ENCODE measurements at regions not wholly inside any gene's neighbourhood (a gene's known extent, or its start where the extent isn't known, plus 50 kb on each side); places are given as distances from the start of the nearest gene placed in this dataset.

GRCh38 chr14:36441283-36441682, 78.7 kb downstream of the NKX2-1 start:
- no peak for TF ChIP-seq POLR2A (IDR thresholded peaks at IDR 0.05)
- TF ChIP-seq POLR2AphosphoS5 (IDR thresholded peaks at IDR 0.05): no peak
- Histone ChIP-seq H3K27me3 (peaks cover 37% of the 10 kb centered on the region), H3K4me1 (no peaks in the 10 kb centered on the region), H3K4me3 (no peak overlapping the region), H3K36me3 (no peaks in the 10 kb centered on the region), H3K9me3 (no peaks in the 10 kb centered on the region), H3K27ac (no peak overlapping the region)
- no peak for ATAC-seq

- 30 to 56% methylated on average over 4 of the region's 4 CpGs for WGBS, 2 donors (ENCODE audit: low coverage in 1 of 2)
Measured at GRCh38 chr14:36439766-36440165, 80.3 kb downstream of the NKX2-1 start.

GRCh38 chr14:36438883-36439282, 81.1 kb downstream of the NKX2-1 start:
- Histone ChIP-seq H3K4me1 (no peaks in the 10 kb centered on the region), H3K4me3 (no peak overlapping the region), H3K36me3 (no peaks in the 10 kb centered on the region), H3K9me3 (no peaks in the 10 kb centered on the region), H3K27me3 (peaks cover 27% of the 10 kb centered on the region), H3K27ac (no peak overlapping the region)
- no peak for TF ChIP-seq CTCF (IDR thresholded peaks at IDR 0.05)
- TF ChIP-seq EP300 (IDR thresholded peaks at IDR 0.05): no peak
- no peak for TF ChIP-seq POLR2AphosphoS5 (IDR thresholded peaks at IDR 0.05)
- no peak for TF ChIP-seq POLR2A (IDR thresholded peaks at IDR 0.05)
- ATAC-seq: no peak
- WGBS, 2 donors (ENCODE audit: low coverage in 1 of 2): 65 to 68% methylated on average over 4 of the region's 4 CpGs

More at GRCh38 chr14:36439766-36440165, 80.3 kb downstream of the NKX2-1 start:
- Histone ChIP-seq H3K4me3 (no peak overlapping the region), H3K27ac (no peak overlapping the region), H3K27me3 (peaks cover 35% of the 10 kb centered on the region), H3K9me3 (no peaks in the 10 kb centered on the region), H3K36me3 (no peaks in the 10 kb centered on the region), H3K4me1 (no peaks in the 10 kb centered on the region)
- ATAC-seq: no peak
- TF ChIP-seq POLR2A (IDR thresholded peaks at IDR 0.05) (no peak), POLR2AphosphoS5 (IDR thresholded peaks at IDR 0.05) (no peak), CTCF (IDR thresholded peaks at IDR 0.05) (no peak), EP300 (IDR thresholded peaks at IDR 0.05) (no peak)

- Histone ChIP-seq H3K36me3 (no peaks in the 10 kb centered on the region), H3K27me3 (no peaks in the 10 kb centered on the region), H3K4me3 (no peak overlapping the region), H3K9me3 (no peaks in the 10 kb centered on the region), H3K4me1 (no peaks in the 10 kb centered on the region), H3K27ac (no peak overlapping the region)
- no peak for ATAC-seq
- 69 to 71% methylated on average over 4 to 5 of the region's 5 CpGs for WGBS, 2 donors (ENCODE audit: low coverage in 1 of 2)
- TF ChIP-seq EP300 (IDR thresholded peaks at IDR 0.05) (no peak), POLR2A (IDR thresholded peaks at IDR 0.05) (no peak), POLR2AphosphoS5 (IDR thresholded peaks at IDR 0.05) (no peak)
Measured at GRCh38 chr14:36430662-36431084, 89.4 kb downstream of the NKX2-1 start.

GRCh38 chr14:36430169-36430568, 89.9 kb downstream of the NKX2-1 start:
- H3K27ac ChIP-seq: no peak overlapping the region
- no peaks in the 10 kb centered on the region for H3K36me3 ChIP-seq
- no peak for TF ChIP-seq CTCF (IDR thresholded peaks at IDR 0.05)
- H3K4me1 ChIP-seq: no peaks in the 10 kb centered on the region
- WGBS, 2 donors (ENCODE audit: low coverage in 1 of 2): 37 to 52% methylated on average over 4 of the region's 4 CpGs
- no peaks in the 10 kb centered on the region for H3K27me3 ChIP-seq
- H3K4me3 ChIP-seq: no peak overlapping the region
- ATAC-seq: no peak
- H3K9me3 ChIP-seq: no peaks in the 10 kb centered on the region

GRCh38 chr14:36429692-36430091, 90.3 kb downstream of the NKX2-1 start:
- Histone ChIP-seq H3K36me3 (no peaks in the 10 kb centered on the region), H3K4me3 (no peak overlapping the region), H3K4me1 (no peaks in the 10 kb centered on the region), H3K27ac (no peak overlapping the region), H3K27me3 (no peaks in the 10 kb centered on the region), H3K9me3 (no peaks in the 10 kb centered on the region)
- WGBS, 2 donors (ENCODE audit: low coverage in 1 of 2): 81 to 90% methylated on average over 2 of the region's 2 CpGs
- TF ChIP-seq POLR2AphosphoS5 (IDR thresholded peaks at IDR 0.05) (no peak), POLR2A (IDR thresholded peaks at IDR 0.05) (no peak), EP300 (IDR thresholded peaks at IDR 0.05) (no peak), CTCF (IDR thresholded peaks at IDR 0.05) (no peak)
- ATAC-seq: no peak

All from gastroesophageal sphincter (tissue), 4 donors.